Heart right ventricle (tissue), 16 donors: ENCODE measurements at regions not wholly inside any gene's neighbourhood (a gene's known extent, or its start where the extent isn't known, plus 50 kb on each side); places are given as distances from the start of the nearest gene placed in this dataset.

Experiments used
- ATAC-seq, 8 donors: fragments of 200-7000 bp; cut with Tn5 transposase; one replicate each; pipeline ENCODE4 v1.9.1; 2020; ENCODE audit warnings: mild to moderate bottlenecking in 8 of 8, moderate library complexity in 8 of 8, moderate number of reproducible peaks in 1 of 8
- DNase-seq, 2 donors: peaks; one replicate each; pipeline ENCODE4 v3.0.0-alpha.2; 2020
- H3K27ac ChIP-seq, 10 donors: fragments of 200-600 bp; sonication (generic) in 2 of 10; one replicate each; pipeline versions ENCODE4 v1.5.0 to v1.8.0; 2020 to 2022; ENCODE audit warnings: mild to moderate bottlenecking in 3 of 10
- H3K27me3 ChIP-seq, 7 donors: fragments of 200-600 bp; one replicate each; pipeline ENCODE4 v1.8.0; 2021 to 2022; ENCODE audit warnings: mild to moderate bottlenecking in 2 of 7
- H3K36me3 ChIP-seq, 9 donors: fragments of 200-600 bp; sonication (generic) in 1 of 9; one replicate each; pipeline versions ENCODE4 v1.5.0 to v1.8.0; 2020 to 2022; ENCODE audit warnings: mild to moderate bottlenecking in 2 of 9
- H3K4me1 ChIP-seq, 9 donors: fragments of 200-600 bp; sonication (generic) in 1 of 9; one replicate each; pipeline versions ENCODE4 v1.5.0 to v1.8.0; 2020 to 2022; ENCODE audit warnings: mild to moderate bottlenecking in 4 of 9
- H3K4me3 ChIP-seq, 10 donors: fragments of 200-600 bp; sonication (generic) in 2 of 10; one replicate each; pipeline versions ENCODE4 v1.5.0 to v1.8.0; 2020 to 2022; ENCODE audit warnings: mild to moderate bottlenecking in 7 of 10, moderate library complexity in 2 of 10
- H3K9me3 ChIP-seq, 11 donors: fragments of 200-600 bp in 10 of 11; sonication (generic) in 2 of 11; one replicate each; pipeline versions ENCODE4 v1.5.0 to v1.8.0; 2013 to 2022; ENCODE audit warnings: mild to moderate bottlenecking in 2 of 11, control low read depth in 1 of 11, moderate library complexity in 1 of 11
- WGBS, 2 donors: extraction: QIAGEN DNeasy Blood & Tissue Kit; methylation state at CpG; one replicate each; pipeline ENCODE4 v1.1.7; 2013; ENCODE audit warnings: inconsistent platforms in 1 of 2; 5-methylcytosine and 5-hydroxymethylcytosine counted together
- intact Hi-C, 10 donors: fragments of 100-400 bp; cut with DNase I; formaldehyde crosslinking; loops; one replicate each; pipeline versions ENCODE4 v1.11.1 to v1.14.2; 2022
- TF ChIP-seq, protein P1 (sequence below), 9 donors: fragments of 200-600 bp; sonication (generic) in 2 of 9; IDR thresholded peaks; one replicate each; pipeline versions ENCODE4 v1.5.0 to v1.8.0; 2021 to 2022; ENCODE audit warnings: antibody characterized with exemption in 9 of 9, mild to moderate bottlenecking in 5 of 9, moderate library complexity in 1 of 9
- donor health status: Arrhythmogenic right ventricular cardiomyopathy.
- donor health status: ischemic (EF 13 %, LVEDD 7.1; RV severe dilation, severe dysfunction).
- donor health status: healthy with polysubstance abuse.
- donor health status: DM: no; HTN: yes; CAD: no.
- donor health status: DM: no; HTN: no; CAD: no.
- donor health status: ischemic (EF 25% LVEDD 6.9; RV normal size, moderate dysfunction).
- donor health status: ischemic (EF 25% LVEDD 5.7; RV mildly dilated, moderate dysfunction).
- donor health status: healthy.
- donor health status: DM: yes; HTN: yes; CAD: no.
- donor health status: Ischemic cardiomyopathy.
- donor health status: ischemic (EF 35%, LVEDD 5.7; RV mildly dilated, moderate dysfunction).
- donor health status: nonischemic (EF 11% LVEDD 7.7; RV severe dilation, severe dysfunction).
- donor health status: DM: yes; HTN: yes; CAD: no.
- donor health status: PGD.
- donor health status: ischemic (EF 29% LVEDD 5.4; RV normal size, mild dysfunction).
- donor health status: nonischemic (EF 23%, LVEDD 6.1; RV moderate dilation, normal function).

DNA sequence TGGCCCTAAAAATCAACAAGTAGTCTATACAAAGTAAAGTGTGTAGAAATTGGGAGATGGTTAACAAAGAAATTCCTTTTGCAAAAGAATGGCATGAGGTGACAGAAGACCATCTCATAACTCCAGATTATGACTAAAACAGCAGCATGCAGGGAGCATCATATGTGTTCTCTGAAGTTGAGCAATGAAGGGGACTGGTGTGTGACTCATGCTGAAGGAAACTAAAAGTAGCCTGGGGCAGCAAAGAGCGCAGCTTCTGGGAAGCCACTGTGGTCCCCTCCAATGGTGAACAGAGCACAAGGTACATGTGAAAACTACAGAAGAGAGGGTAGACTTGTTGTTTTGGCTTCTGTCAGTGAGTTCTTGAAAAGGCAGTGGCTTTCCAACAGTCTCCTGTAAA lies 133.4 kb downstream of the MACC1 start:
- 83 to 93% methylated on average over 1 of the region's 1 CpG for WGBS, 2 donors
- TF ChIP-seq, protein P1, sequence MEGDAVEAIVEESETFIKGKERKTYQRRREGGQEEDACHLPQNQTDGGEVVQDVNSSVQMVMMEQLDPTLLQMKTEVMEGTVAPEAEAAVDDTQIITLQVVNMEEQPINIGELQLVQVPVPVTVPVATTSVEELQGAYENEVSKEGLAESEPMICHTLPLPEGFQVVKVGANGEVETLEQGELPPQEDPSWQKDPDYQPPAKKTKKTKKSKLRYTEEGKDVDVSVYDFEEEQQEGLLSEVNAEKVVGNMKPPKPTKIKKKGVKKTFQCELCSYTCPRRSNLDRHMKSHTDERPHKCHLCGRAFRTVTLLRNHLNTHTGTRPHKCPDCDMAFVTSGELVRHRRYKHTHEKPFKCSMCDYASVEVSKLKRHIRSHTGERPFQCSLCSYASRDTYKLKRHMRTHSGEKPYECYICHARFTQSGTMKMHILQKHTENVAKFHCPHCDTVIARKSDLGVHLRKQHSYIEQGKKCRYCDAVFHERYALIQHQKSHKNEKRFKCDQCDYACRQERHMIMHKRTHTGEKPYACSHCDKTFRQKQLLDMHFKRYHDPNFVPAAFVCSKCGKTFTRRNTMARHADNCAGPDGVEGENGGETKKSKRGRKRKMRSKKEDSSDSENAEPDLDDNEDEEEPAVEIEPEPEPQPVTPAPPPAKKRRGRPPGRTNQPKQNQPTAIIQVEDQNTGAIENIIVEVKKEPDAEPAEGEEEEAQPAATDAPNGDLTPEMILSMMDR (IDR thresholded peaks at IDR 0.05), result no peak
- intact Hi-C loops, result no loop called here
- no peak for ATAC-seq
- H3K36me3 ChIP-seq, result no peaks in the 10 kb centered on the region
- H3K27me3 ChIP-seq, result peaks cover 0 to under 1% (median 0%) of the 10 kb centered on the region in 7 donors
- no peak for DNase-seq
- no peak overlapping the region for H3K27ac ChIP-seq
- no peaks in the 10 kb centered on the region for H3K9me3 ChIP-seq
- H3K4me1 ChIP-seq, result no peaks in the 10 kb centered on the region
- no peak overlapping the region for H3K4me3 ChIP-seq

DNA sequence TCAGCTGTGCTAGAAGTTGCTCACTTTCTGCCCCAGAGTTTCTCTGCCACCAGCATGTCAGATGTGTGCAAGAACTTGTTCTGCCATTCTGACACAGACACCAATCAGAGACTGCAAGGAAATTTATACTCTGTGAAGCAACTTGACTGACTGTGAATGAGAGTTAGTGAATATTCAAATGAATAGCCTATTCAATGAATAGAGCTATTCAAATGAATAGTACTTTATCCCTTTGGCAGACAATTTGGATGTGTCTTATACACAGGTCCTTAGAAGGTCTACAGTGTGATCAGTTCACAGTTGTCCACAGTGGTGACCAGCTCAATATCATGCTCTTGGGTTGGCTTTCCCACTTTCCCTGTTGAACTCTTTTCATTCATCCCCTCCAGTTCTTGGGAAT lies 138.1 kb downstream of the MACC1 start:
- H3K4me1 ChIP-seq, result no peaks in the 10 kb centered on the region
- ATAC-seq (no peak), DNase-seq (no peak)
- H3K27me3 ChIP-seq, result no peaks in the 10 kb centered on the region
- no peaks in the 10 kb centered on the region for H3K9me3 ChIP-seq
- no peak overlapping the region for H3K4me3 ChIP-seq
- intact Hi-C loops, result no loop called here
- H3K36me3 ChIP-seq, result no peaks in the 10 kb centered on the region
- TF ChIP-seq, protein P1 (IDR thresholded peaks at IDR 0.05), result no peak
- no peak overlapping the region for H3K27ac ChIP-seq

DNA sequence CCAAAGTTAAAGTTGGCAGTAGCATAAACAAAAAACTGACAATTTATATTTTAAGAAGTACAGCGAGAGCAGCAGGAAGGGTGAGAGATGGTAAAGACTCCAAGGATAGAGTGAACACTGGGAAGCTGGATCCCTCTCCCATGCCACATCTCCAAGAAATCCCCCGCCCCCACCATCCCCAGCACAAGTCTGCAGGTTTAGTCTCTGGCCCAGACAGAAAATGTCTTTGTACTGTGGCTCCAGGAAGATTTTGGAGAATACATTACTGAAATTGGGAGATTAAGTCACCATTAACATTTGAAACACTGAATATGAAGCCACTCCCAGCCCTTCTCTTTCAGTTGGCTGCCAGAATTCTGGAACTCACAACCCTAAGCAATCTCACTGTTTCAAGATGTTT lies 140.3 kb downstream of the MACC1 start:
- Histone ChIP-seq H3K27ac (no peak overlapping the region), H3K36me3 (no peaks in the 10 kb centered on the region), H3K27me3 (no peaks in the 10 kb centered on the region), H3K9me3 (no peaks in the 10 kb centered on the region), H3K4me1 (no peaks in the 10 kb centered on the region), H3K4me3 (no peak overlapping the region)
- DNase-seq, result no peak
- 81% methylated on average over 2 of the region's 2 CpGs for WGBS, 2 donors
- TF ChIP-seq, protein P1 (IDR thresholded peaks at IDR 0.05), result no peak
- no peak for ATAC-seq
- intact Hi-C loops, result no loop called here

DNA sequence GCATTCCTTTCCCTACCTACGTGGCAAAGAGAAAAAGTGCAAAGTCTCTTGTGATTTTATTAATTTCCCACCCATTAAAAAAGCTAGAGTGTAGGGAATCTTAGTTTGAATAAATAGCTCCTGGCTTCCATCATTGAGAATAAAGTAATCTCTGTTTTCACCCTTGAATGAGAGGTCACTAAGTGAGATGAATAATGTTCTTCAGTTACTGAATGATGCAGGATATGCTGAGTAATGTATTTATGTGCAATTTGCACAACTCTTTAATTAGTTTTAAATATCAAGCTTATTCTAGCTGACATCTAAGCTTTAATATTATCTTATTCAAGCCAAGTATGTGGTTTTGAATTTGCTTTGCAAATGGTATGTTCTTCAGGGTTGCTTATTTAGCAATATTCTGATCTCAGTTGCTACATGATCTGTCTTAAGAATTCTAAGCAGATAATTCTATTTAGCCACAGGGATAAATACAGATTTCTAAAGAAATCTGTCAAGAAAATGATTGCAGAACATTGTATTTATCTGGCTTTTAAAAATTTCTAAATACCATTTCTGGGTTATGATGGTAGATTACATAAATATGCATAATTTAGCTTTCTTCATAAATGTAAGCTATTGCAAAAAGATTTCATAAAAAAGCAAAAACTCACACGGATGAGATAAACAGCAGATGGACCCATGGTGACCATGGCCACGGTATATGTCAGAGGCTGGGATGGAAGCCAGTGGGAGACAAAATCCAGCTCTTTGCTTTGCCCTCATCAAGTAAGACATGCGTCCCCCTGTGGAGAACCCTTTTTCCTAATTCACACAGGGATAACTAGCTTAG lies 141.0 kb downstream of the MACC1 start:
- intact Hi-C loops, result no loop called here
- 51 to 57% methylated on average over 4 of the region's 4 CpGs for WGBS, 2 donors
- H3K27ac ChIP-seq, result no peak overlapping the region

More for the DNA sequence above, 141.0 kb downstream of the MACC1 start:
- Histone ChIP-seq H3K4me1 (no peaks in the 10 kb centered on the region), H3K36me3 (no peaks in the 10 kb centered on the region), H3K27me3 (no peaks in the 10 kb centered on the region), H3K4me3 (no peak overlapping the region), H3K9me3 (no peaks in the 10 kb centered on the region)
- ATAC-seq (no peak), DNase-seq (no peak)
- TF ChIP-seq, protein P1 (IDR thresholded peaks at IDR 0.05), result no peak
